HAP-1 (cell line): ENCODE measurements at regions not wholly inside any gene's neighbourhood (a gene's known extent, or its start where the extent isn't known, plus 50 kb on each side); places are given as distances from the start of the nearest gene placed in this dataset.

Experiments used
- DNase-seq, 2 experiments: peaks; one replicate each; pipeline ENCODE4 v3.0.0-alpha.2; 2016 to 2020; ENCODE audit warnings: low spot score in 2 of 2
- H3K27me3 ChIP-seq: fragments of 250-450 bp; sonication (Bioruptor Pico); 2 replicates; pipeline ENCODE4 v1.5.1; 2020; ENCODE audit warnings: low read depth, mild to moderate bottlenecking, moderate library complexity
- H3K36me3 ChIP-seq: fragments of 250-450 bp; sonication (Bioruptor Pico); replicated peaks from 2 replicates; pipeline ENCODE4 v1.5.1; 2020; ENCODE audit warnings: mild to moderate bottlenecking
- H3K4me1 ChIP-seq: fragments of 250-450 bp; sonication (Bioruptor Pico); 2 replicates; pipeline ENCODE4 v1.5.1; 2020; ENCODE audit warnings: mild to moderate bottlenecking
- H3K4me3 ChIP-seq: fragments of 250-450 bp; sonication (Bioruptor Pico); 2 replicates; pipeline ENCODE4 v1.5.1; 2020; ENCODE audit warnings: mild to moderate bottlenecking, moderate library complexity
- H3K9me3 ChIP-seq: fragments of 250-450 bp; sonication (Bioruptor Pico); 2 replicates; pipeline ENCODE4 v1.5.1; 2020; ENCODE audit warnings: mild to moderate bottlenecking, moderate library complexity
- in situ Hi-C: fragments of 300-500 bp; cut with MboI; formaldehyde crosslinking; loops from 3 replicates; pipeline ENCODE4 v1.14.3; 2020; ENCODE audit warnings: low sequenced_read_pairs, inconsistent platforms, mixed read lengths

- no peak overlapping the region for H3K4me3 ChIP-seq
Measured at GRCh38 chrX:98407584-98407983, 1523.9 kb downstream of the RPA4 start.

GRCh38 chrX:98409867-98410266 is 1526.2 kb downstream of the RPA4 start:
- Histone ChIP-seq H3K4me1 (no peaks in the 10 kb centered on the region), H3K4me3 (no peak overlapping the region), H3K9me3 (no peaks in the 10 kb centered on the region), H3K36me3 (no peaks in the 10 kb centered on the region), H3K27me3 (no peaks in the 10 kb centered on the region)
- in situ Hi-C loops: no loop called here
- no peak for DNase-seq

More at GRCh38 chrX:98407584-98407983, 1523.9 kb downstream of the RPA4 start:
- no peaks in the 10 kb centered on the region for H3K27me3 ChIP-seq
- H3K4me1 ChIP-seq: no peaks in the 10 kb centered on the region
- no peak for DNase-seq
- H3K9me3 ChIP-seq: no peaks in the 10 kb centered on the region
- in situ Hi-C loops: no loop called here
- H3K36me3 ChIP-seq: no peaks in the 10 kb centered on the region

- H3K9me3 ChIP-seq: no peaks in the 10 kb centered on the region
- H3K4me1 ChIP-seq: no peaks in the 10 kb centered on the region
- no peaks in the 10 kb centered on the region for H3K36me3 ChIP-seq
- H3K27me3 ChIP-seq: no peaks in the 10 kb centered on the region
- in situ Hi-C loops: no loop called here
- no peak for DNase-seq
- H3K4me3 ChIP-seq: no peak overlapping the region
Measured at GRCh38 chrX:98412058-98412457, 1528.3 kb downstream of the RPA4 start.

- H3K36me3 ChIP-seq: no peaks in the 10 kb centered on the region
- no peak overlapping the region for H3K4me3 ChIP-seq
- DNase-seq: no peak
- H3K9me3 ChIP-seq: no peaks in the 10 kb centered on the region
- in situ Hi-C loops: no loop called here
- peaks cover 9% of the 10 kb centered on the region for H3K4me1 ChIP-seq
- H3K27me3 ChIP-seq: no peaks in the 10 kb centered on the region
Measured at GRCh38 chrX:98422536-98422935, 1538.8 kb downstream of the RPA4 start.

GRCh38 chrX:98432413-98432812 is 1548.7 kb downstream of the RPA4 start:
- Histone ChIP-seq H3K4me3 (no peak overlapping the region), H3K27me3 (no peaks in the 10 kb centered on the region), H3K36me3 (no peaks in the 10 kb centered on the region), H3K4me1 (no peaks in the 10 kb centered on the region), H3K9me3 (no peaks in the 10 kb centered on the region)
- in situ Hi-C loops: no loop called here
- no peak for DNase-seq

GRCh38 chrX:98448524-98448923 is 1564.8 kb downstream of the RPA4 start:
- no peaks in the 10 kb centered on the region for H3K4me1 ChIP-seq
- no peak overlapping the region for H3K4me3 ChIP-seq
- no peaks in the 10 kb centered on the region for H3K9me3 ChIP-seq
- in situ Hi-C loops: no loop called here
- H3K36me3 ChIP-seq: no peaks in the 10 kb centered on the region
- DNase-seq: no peak
- H3K27me3 ChIP-seq: no peaks in the 10 kb centered on the region

GRCh38 chrX:98452456-98452855 is 1568.7 kb downstream of the RPA4 start:
- Histone ChIP-seq H3K9me3 (no peaks in the 10 kb centered on the region), H3K27me3 (no peaks in the 10 kb centered on the region), H3K4me1 (no peaks in the 10 kb centered on the region), H3K4me3 (no peak overlapping the region), H3K36me3 (no peaks in the 10 kb centered on the region)
- in situ Hi-C loops: no loop called here
- no peak for DNase-seq

- Histone ChIP-seq H3K9me3 (no peaks in the 10 kb centered on the region), H3K36me3 (no peaks in the 10 kb centered on the region), H3K27me3 (no peaks in the 10 kb centered on the region), H3K4me3 (no peak overlapping the region), H3K4me1 (no peaks in the 10 kb centered on the region)
- in situ Hi-C loops: no loop called here
- no peak for DNase-seq
Measured at GRCh38 chrX:98459669-98460068, 1576.0 kb downstream of the RPA4 start.

- no peaks in the 10 kb centered on the region for H3K27me3 ChIP-seq
- in situ Hi-C loops: no loop called here
- H3K4me3 ChIP-seq: no peak overlapping the region
- peaks cover 7% of the 10 kb centered on the region; the same call in 1 of the 2 replicates for H3K4me1 ChIP-seq
- H3K9me3 ChIP-seq: no peaks in the 10 kb centered on the region
- no peaks in the 10 kb centered on the region for H3K36me3 ChIP-seq
- DNase-seq: no peak
Measured at GRCh38 chrX:98480606-98481005, 1596.9 kb downstream of the RPA4 start.

- Histone ChIP-seq H3K27me3 (no peaks in the 10 kb centered on the region), H3K9me3 (no peaks in the 10 kb centered on the region), H3K4me3 (no peak overlapping the region), H3K4me1 (peaks cover 7% of the 10 kb centered on the region; the same call in 1 of the 2 replicates), H3K36me3 (no peaks in the 10 kb centered on the region)
- DNase-seq: no peak
- in situ Hi-C loops: no loop called here
Measured at GRCh38 chrX:98481636-98482035, 1597.9 kb downstream of the RPA4 start.

GRCh38 chrX:98490670-98491069 is 1607.0 kb downstream of the RPA4 start:
- DNase-seq: no peak
- Histone ChIP-seq H3K9me3 (no peaks in the 10 kb centered on the region), H3K27me3 (no peaks in the 10 kb centered on the region), H3K4me3 (no peak overlapping the region), H3K36me3 (no peaks in the 10 kb centered on the region), H3K4me1 (no peaks in the 10 kb centered on the region)
- in situ Hi-C loops: no loop called here

GRCh38 chrX:98501426-98501825 is 1617.7 kb downstream of the RPA4 start:
- in situ Hi-C loops: no loop called here
- DNase-seq: no peak
- H3K4me1 ChIP-seq: no peaks in the 10 kb centered on the region
- no peaks in the 10 kb centered on the region for H3K36me3 ChIP-seq
- H3K9me3 ChIP-seq: no peaks in the 10 kb centered on the region
- H3K27me3 ChIP-seq: no peaks in the 10 kb centered on the region
- H3K4me3 ChIP-seq: no peak overlapping the region

- in situ Hi-C loops: no loop called here
- no peaks in the 10 kb centered on the region for H3K36me3 ChIP-seq
- no peaks in the 10 kb centered on the region for H3K27me3 ChIP-seq
Measured at GRCh38 chrX:98506907-98507306, 1623.2 kb downstream of the RPA4 start.

GRCh38 chrX:98514032-98514431 is 1630.3 kb downstream of the RPA4 start:
- DNase-seq: no peak
- in situ Hi-C loops: no loop called here
- Histone ChIP-seq H3K9me3 (no peaks in the 10 kb centered on the region), H3K27me3 (no peaks in the 10 kb centered on the region), H3K36me3 (no peaks in the 10 kb centered on the region), H3K4me3 (no peak overlapping the region), H3K4me1 (no peaks in the 10 kb centered on the region)

More at GRCh38 chrX:98506907-98507306, 1623.2 kb downstream of the RPA4 start:
- no peak for DNase-seq
- Histone ChIP-seq H3K9me3 (no peaks in the 10 kb centered on the region), H3K4me3 (no peak overlapping the region), H3K4me1 (no peaks in the 10 kb centered on the region)

GRCh38 chrX:98516120-98516519 is 1632.4 kb downstream of the RPA4 start:
- Histone ChIP-seq H3K27me3 (no peaks in the 10 kb centered on the region), H3K36me3 (no peaks in the 10 kb centered on the region), H3K4me3 (no peak overlapping the region), H3K4me1 (no peaks in the 10 kb centered on the region), H3K9me3 (no peaks in the 10 kb centered on the region)
- in situ Hi-C loops: no loop called here
- no peak for DNase-seq
